AG04450 (cell line): ENCODE measurements at regions not wholly inside any gene's neighbourhood (a gene's known extent, or its start where the extent isn't known, plus 50 kb on each side); places are given as distances from the start of the nearest gene placed in this dataset.

Experiments used
- CTCF ChIA-PET: fragments of 300-600, 350-600 bp; formaldehyde crosslinking; extraction: SDS; loops from one replicate; lab custom pipeline; 2022; ENCODE audit warnings: antibody characterized with exemption, inconsistent platforms; lab: Charles Lee
- POLR2A ChIA-PET: fragments of 350-600 bp; formaldehyde crosslinking; extraction: SDS; loops from one replicate; lab custom pipeline; 2021; ENCODE audit warnings: antibody characterized with exemption, inconsistent platforms; lab: Yijun Ruan, JAX
- DNase-seq: peaks from one replicate; pipeline ENCODE4 v3.0.0-alpha.2; 2011; ENCODE audit warnings: low read depth, low spot score
- H3K27ac ChIP-seq: one replicate; pipeline ENCODE4 v1.5.1; 2012; ENCODE audit warnings: low read depth, low read length, control low read depth
- H3K27me3 ChIP-seq: one replicate; pipeline ENCODE4 v1.6.0; 2012; ENCODE audit warnings: low read length; ENCODE audit not compliant: control insufficient read depth, insufficient read depth
- H3K4me3 ChIP-seq: 2 replicates; pipeline ENCODE4 v1.5.1; 2011; ENCODE audit warnings: mild to moderate bottlenecking, low read depth, low read length, control low read depth
- H3K9me3 ChIP-seq: 2 replicates; pipeline ENCODE4 v1.5.1; 2012; ENCODE audit warnings: low read length; ENCODE audit not compliant: control insufficient read depth, insufficient read depth
- CTCF ChIP-seq: IDR thresholded peaks from 2 replicates; pipeline ENCODE4 v1.5.1; 2011; ENCODE audit warnings: low read depth, low read length, control low read depth, inconsistent platforms

- ChIA-PET POLR2A (no interaction called here), CTCF (no interaction called here)
- TF ChIP-seq CTCF, result no peak
- H3K4me3 ChIP-seq, result no peak overlapping the region
- no peak overlapping the region for H3K27ac ChIP-seq
- H3K9me3 ChIP-seq, result no peaks in the 10 kb centered on the region
- H3K27me3 ChIP-seq, result peaks cover 2% of the 10 kb centered on the region
- DNase-seq, result no peak
Observed at GRCh38 chr1:208393826-208394225, 149.6 kb upstream of the PLXNA2 start.

GRCh38 chr1:208397286-208397685 lies 153.1 kb upstream of the PLXNA2 start:
- H3K27me3 ChIP-seq, result peaks cover 2% of the 10 kb centered on the region
- no peak overlapping the region for H3K27ac ChIP-seq
- no peaks in the 10 kb centered on the region for H3K9me3 ChIP-seq
- no peak for DNase-seq
- no peak overlapping the region for H3K4me3 ChIP-seq
- ChIA-PET CTCF (no interaction called here), POLR2A (no interaction called here)
- no peak for TF ChIP-seq CTCF

- ChIA-PET POLR2A (no interaction called here), CTCF (no interaction called here)
- no peak overlapping the region for H3K4me3 ChIP-seq
- DNase-seq, result no peak
- no peak for TF ChIP-seq CTCF
- no peaks in the 10 kb centered on the region for H3K9me3 ChIP-seq
- no peak overlapping the region for H3K27ac ChIP-seq
- no peaks in the 10 kb centered on the region for H3K27me3 ChIP-seq
Observed at GRCh38 chr1:208405014-208405413, 160.8 kb upstream of the PLXNA2 start.

GRCh38 chr1:208409176-208409575 lies 165.0 kb upstream of the PLXNA2 start:
- no peak for DNase-seq
- no peak for TF ChIP-seq CTCF
- H3K27me3 ChIP-seq, result no peaks in the 10 kb centered on the region
- H3K4me3 ChIP-seq, result no peak overlapping the region
- H3K9me3 ChIP-seq, result no peaks in the 10 kb centered on the region
- ChIA-PET CTCF (no interaction called here), POLR2A (no interaction called here)
- H3K27ac ChIP-seq, result no peak overlapping the region

- CTCF ChIA-PET, result interaction anchor here (0.6 kb wide), 1 partner anchor 837 kb away, joined by 4 read pairs; no protein-coding TSS in a partner anchor
- Histone ChIP-seq H3K27me3 (no peaks in the 10 kb centered on the region), H3K9me3 (no peaks in the 10 kb centered on the region), H3K27ac (no peak overlapping the region), H3K4me3 (no peak overlapping the region)
- DNase-seq, result no peak
- no peak for TF ChIP-seq CTCF
- POLR2A ChIA-PET, result no interaction called here
Observed at GRCh38 chr1:208410409-208410808, 166.2 kb upstream of the PLXNA2 start.
